OCI-LY1 (cell line): ENCODE measurements at regions not wholly inside any gene's neighbourhood (a gene's known extent, or its start where the extent isn't known, plus 50 kb on each side); places are given as distances from the start of the nearest gene placed in this dataset.

Experiments
- CTCF ChIP-seq: fragments of 200-600 bp; sonication (generic), shearing (Covaris generic); IDR thresholded peaks from 2 replicates; pipeline ENCODE4 v1.5.1; 2017; ENCODE audit warnings: mild to moderate bottlenecking, antibody characterized with exemption, low read length, moderate library complexity, mixed read lengths
- EZH2 ChIP-seq: fragments of 200-600 bp; sonication (generic), shearing (Covaris generic); IDR thresholded peaks from 2 replicates; pipeline ENCODE4 v1.8.0; 2017; ENCODE audit warnings: borderline replicate concordance, mixed run types, mild to moderate bottlenecking, antibody characterized with exemption, low read length, moderate library complexity, mixed read lengths

- TF ChIP-seq CTCF (no peak), EZH2 (no peak)
Measured at GRCh38 chr9:21624675-21625644, 142.8 kb upstream of the IFNE start.
